ENCODE measurements at regions not wholly inside any gene's neighbourhood (a gene's known extent, or its start where the extent isn't known, plus 50 kb on each side); places are given as distances from the start of the nearest gene placed in this dataset.

DNA sequence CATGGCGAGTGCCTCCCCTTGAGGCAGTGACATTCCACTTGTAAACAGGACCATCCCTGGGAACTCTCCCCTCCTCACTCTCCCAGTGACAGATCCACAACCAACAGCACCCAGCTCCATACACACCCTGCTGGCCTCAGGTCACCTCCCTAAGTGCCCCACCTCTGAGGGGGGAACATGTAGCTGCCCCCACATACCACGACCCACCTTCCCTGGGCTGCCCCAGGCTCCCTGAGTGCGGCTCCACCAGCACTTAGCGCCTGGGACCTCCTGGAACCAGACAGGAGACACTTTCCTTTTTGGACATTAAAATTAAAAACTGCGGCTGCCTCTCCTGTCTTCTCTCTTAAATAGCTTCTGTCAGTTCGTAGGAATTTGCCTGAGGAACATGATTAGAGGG, 1140.1 kb downstream of the BRD1 start:
- TF ChIP-seq, protein P1, sequence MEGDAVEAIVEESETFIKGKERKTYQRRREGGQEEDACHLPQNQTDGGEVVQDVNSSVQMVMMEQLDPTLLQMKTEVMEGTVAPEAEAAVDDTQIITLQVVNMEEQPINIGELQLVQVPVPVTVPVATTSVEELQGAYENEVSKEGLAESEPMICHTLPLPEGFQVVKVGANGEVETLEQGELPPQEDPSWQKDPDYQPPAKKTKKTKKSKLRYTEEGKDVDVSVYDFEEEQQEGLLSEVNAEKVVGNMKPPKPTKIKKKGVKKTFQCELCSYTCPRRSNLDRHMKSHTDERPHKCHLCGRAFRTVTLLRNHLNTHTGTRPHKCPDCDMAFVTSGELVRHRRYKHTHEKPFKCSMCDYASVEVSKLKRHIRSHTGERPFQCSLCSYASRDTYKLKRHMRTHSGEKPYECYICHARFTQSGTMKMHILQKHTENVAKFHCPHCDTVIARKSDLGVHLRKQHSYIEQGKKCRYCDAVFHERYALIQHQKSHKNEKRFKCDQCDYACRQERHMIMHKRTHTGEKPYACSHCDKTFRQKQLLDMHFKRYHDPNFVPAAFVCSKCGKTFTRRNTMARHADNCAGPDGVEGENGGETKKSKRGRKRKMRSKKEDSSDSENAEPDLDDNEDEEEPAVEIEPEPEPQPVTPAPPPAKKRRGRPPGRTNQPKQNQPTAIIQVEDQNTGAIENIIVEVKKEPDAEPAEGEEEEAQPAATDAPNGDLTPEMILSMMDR (conservative IDR thresholded peaks at IDR 0.05; ENCODE audit: low read depth, low read length), result no peak
- TF ChIP-seq EZH2 (IDR thresholded peaks at IDR 0.05; ENCODE audit: low read length, unreplicated experiment), result no peak

All from PC-3 (cell line).